ENCODE measurements at regions not wholly inside any gene's neighbourhood (a gene's known extent, or its start where the extent isn't known, plus 50 kb on each side); places are given as distances from the start of the nearest gene placed in this dataset.

DNA sequence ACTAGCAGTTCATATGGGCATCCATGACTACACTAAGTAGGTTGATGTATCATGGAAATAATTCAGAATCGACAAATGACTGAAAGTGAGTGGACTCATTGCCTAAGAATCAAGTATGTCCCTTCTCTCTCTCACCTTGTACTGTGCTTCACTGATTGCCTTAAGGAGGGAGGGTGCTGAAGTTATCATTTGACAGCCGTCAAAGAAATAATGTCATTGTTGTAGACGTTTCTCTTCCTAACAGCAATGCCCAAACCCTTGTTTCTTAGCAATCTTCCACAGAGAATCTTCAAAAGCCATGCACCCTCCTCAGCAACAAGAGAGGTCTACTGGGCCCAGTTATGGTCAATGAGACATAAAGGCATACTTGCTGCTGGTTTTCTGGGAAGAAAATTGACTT is 785.0 kb downstream of the SUCLG1 start:
- TF ChIP-seq, protein P1, sequence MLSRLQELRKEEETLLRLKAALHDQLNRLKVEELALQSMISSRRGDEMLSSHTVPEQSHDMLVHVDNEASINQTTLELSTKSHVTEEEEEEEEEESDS (CRISPR knock-in tag; IDR thresholded peaks at IDR 0.05) = no peak
- TF ChIP-seq POLR2A (conservative IDR thresholded peaks at IDR 0.05) (no peak), NR4A1 (CRISPR knock-in tag; IDR thresholded peaks at IDR 0.05) (no peak), NR4A1 (tag; IDR thresholded peaks at IDR 0.05) (no peak), NR3C1 (CRISPR knock-in tag; IDR thresholded peaks at IDR 0.05) (no peak), TCF7 (IDR thresholded peaks at IDR 0.05; ENCODE audit: borderline replicate concordance) (no peak), SP2 (IDR thresholded peaks at IDR 0.05; ENCODE audit: extremely low read depth, low read depth, low read length, poor library complexity, severe bottlenecking) (no peak), PHF8 (IDR thresholded peaks at IDR 0.05; ENCODE audit: borderline replicate concordance, low read length) (no peak), BRD9 (IDR thresholded peaks at IDR 0.05; ENCODE audit: low read depth, partially characterized antibody) (no peak)
- TF ChIP-seq, protein P2, sequence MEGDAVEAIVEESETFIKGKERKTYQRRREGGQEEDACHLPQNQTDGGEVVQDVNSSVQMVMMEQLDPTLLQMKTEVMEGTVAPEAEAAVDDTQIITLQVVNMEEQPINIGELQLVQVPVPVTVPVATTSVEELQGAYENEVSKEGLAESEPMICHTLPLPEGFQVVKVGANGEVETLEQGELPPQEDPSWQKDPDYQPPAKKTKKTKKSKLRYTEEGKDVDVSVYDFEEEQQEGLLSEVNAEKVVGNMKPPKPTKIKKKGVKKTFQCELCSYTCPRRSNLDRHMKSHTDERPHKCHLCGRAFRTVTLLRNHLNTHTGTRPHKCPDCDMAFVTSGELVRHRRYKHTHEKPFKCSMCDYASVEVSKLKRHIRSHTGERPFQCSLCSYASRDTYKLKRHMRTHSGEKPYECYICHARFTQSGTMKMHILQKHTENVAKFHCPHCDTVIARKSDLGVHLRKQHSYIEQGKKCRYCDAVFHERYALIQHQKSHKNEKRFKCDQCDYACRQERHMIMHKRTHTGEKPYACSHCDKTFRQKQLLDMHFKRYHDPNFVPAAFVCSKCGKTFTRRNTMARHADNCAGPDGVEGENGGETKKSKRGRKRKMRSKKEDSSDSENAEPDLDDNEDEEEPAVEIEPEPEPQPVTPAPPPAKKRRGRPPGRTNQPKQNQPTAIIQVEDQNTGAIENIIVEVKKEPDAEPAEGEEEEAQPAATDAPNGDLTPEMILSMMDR (IDR thresholded peaks at IDR 0.05 in 2 of 3, conservative IDR thresholded peaks at IDR 0.05 in 1 of 3; ENCODE audit: insufficient read depth in 2 of 3, low read depth in 1 of 3, low read length in 3 of 3) = no peak
